ELF-1 (cell line): ENCODE measurements at regions not wholly inside any gene's neighbourhood (a gene's known extent, or its start where the extent isn't known, plus 50 kb on each side); places are given as distances from the start of the nearest gene placed in this dataset.
"Not testable (repeated sequence)": the region's sequence is repeated elsewhere in the genome, so short reads cannot be mapped to it uniquely, and the experiment has no call there.

ENCODE experiments used
- DNase-seq: peaks from one replicate; pipeline ENCODE4 v3.0.0-alpha.2; 2016; ENCODE audit warnings: low read depth, low spot score

DNA sequence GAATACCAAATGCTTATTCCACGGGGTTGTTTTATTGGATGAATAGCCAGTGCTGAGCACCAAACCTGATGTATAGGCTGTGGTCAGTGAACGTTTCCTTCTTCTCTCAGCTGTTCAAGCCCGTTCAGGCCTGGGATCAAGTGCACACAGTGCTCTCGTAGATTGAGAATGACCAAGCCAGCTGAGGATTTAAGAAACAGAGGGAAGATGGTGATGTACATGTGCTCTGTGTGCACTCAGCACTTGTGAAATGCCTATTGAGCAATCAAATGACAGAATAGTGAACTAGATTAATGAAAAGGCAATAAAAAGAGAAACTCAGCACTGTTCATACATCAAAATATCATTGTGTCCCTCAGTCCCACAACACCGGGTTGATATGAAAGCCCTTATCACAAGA, 302.5 kb downstream of the BMPER start:
- DNase-seq = no peak

- DNase-seq = no peak
Observed at GRCh38 chr7:34208878-34209621, 303.7 kb downstream of the BMPER start.

DNA sequence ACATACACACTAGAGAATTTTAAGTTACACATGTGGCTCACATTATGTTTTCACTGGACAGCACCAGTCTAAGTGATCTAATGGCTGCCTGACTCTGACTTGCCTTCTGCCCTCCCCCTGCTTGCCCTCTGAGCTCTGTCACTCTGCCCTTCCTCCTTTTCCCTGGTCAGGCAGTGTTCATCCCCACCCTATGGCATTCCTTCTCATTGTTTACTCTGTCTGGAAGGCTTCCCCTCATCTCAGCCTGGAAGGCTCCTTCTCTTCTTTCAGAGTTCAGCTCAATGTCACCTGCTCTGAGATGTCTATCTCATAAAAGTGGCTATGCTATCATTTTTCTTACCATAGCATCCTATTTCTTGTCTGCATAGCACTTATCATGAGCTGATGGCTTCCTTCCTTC, 305.7 kb downstream of the BMPER start:
- peak; percentile 31 for DNase-seq

DNA sequence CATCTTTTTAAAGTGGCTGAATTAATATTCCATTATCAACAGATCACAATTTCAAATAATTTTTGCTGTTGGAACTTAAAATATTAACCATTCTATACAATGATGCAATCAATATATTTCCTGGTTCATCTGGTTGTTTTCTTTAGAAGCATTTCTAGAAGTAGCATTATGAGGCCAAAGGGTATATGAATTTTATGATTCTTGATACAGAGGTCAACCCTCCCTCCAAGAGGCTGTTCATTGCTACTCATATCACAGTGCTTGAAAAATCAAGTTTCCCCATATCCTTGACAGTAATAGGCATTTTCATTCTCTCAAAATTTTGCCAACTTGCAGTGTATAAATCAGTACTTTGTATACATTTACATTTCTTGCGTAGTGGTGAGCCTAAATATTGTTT, 312.6 kb downstream of the BMPER start:
- no peak for DNase-seq

- DNase-seq = no peak
Observed at GRCh38 chr7:34219153-34219718, 313.9 kb downstream of the BMPER start.

DNA sequence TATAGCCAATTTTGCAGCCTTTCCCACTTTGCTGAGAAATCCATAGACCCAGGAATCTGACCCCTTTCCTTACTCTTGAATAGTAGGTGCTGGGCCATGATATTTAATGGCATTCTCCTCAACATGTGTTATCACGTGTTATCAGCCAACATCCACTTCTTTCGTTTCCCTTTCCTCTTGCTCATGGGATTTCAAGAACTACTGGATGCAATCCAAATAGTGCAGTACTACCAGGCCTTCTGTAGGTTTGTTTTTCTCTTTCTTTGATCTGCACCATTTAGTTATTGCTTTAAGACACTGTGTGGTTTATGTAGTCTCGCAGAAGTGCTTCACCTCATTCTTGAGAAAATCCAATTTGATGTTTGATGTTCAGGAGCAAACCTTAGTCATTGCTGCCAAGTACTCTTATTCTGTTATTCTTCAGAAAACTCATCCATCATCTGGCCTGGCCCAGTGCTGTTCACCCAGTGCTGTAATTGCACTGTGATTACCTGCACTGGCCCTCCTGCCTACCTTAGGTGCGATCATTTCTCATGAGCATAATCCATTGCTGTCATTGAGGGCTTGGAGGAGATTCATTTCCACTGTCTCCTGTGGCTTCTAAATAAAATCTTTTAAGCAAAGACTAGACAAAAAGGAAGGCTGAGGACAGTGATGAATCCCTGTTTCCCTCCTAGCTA, 315.3 kb downstream of the BMPER start:
- DNase-seq = no peak

DNA sequence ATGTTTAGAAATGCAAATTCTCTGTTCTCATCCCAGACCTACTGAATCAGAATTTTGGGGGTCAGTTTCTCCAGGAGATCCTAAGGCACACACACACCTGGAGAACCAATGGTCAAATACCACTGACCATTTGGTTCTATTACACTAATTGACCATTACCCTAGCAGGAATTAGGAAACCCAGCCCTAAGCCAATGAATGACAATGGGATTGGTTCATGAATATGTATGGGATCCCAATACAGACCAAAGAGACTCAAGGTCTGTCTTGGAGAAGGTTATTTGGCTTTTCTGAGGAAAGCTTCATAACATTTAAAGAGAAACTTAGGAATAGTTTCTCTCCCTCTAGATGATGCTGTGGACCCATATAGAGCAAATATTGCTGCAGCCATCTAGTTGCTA, 317.0 kb downstream of the BMPER start:
- DNase-seq = no peak

DNA sequence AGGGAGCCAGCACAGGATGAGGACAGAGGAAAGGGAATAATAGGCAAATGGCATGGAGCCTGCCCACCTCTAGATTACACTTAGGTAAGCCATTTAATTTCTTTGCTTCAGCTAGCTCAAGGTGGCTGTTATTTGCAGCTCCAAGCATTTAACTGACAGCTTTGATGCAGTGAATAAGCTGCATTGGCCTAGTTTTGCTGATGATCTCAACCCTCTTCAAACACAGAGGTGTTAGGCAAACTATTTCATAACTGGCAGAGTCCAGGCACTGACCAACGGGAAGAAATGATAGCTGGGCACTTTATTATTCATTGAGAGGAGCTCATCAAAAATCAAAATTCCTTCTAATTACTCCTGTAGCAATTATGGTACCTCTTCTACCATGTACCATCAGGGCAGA, 317.4 kb downstream of the BMPER start:
- no peak for DNase-seq

- DNase-seq = no peak
Observed at GRCh38 chr7:34224281-34224680, 318.9 kb downstream of the BMPER start.

DNA sequence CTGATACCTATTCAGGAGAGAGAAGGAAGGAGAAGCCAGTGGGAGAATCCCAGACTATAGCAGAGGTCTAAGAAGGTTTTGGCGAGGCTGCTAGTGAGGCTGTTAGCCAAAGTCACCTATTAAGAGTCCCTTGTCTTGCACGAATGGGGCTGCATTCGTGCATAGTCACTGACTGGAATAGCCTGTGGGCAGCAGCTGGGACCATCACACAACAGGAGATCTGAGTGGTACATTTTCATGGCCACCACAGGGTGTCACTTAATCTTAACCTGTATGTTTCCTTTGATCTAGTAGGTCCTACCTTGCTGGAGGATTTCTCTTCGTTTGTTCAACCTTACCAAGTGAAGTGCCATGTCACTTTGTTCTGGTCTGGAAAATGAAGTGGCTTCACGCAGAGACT, 319.9 kb downstream of the BMPER start:
- DNase-seq = peak; percentile 62

DNA sequence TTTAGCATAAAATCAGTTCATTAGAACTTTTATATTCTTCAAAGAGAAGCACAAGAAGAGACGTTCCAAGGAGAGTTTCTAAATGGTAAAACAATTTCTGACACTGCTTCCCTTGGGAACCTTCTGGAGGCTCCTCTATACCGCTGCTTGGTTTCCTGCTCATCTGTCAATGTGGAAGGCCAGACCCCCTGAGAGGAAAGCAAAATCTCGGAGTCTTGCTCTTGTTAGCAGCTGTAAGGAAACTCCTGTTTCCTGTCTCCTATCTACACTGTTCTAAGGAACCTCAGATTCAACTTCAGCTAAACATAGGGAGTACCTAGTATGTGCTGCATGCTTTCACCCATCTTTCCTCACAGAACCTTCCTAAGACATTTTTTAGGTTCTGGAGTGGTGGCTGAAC, 322.2 kb downstream of the BMPER start:
- DNase-seq = no peak

GRCh38 chr7:34235101-34235500, 329.8 kb downstream of the BMPER start:
- DNase-seq = not testable (repeated sequence)

GRCh38 chr7:34236057-34236456, 330.7 kb downstream of the BMPER start:
- DNase-seq = no peak

DNA sequence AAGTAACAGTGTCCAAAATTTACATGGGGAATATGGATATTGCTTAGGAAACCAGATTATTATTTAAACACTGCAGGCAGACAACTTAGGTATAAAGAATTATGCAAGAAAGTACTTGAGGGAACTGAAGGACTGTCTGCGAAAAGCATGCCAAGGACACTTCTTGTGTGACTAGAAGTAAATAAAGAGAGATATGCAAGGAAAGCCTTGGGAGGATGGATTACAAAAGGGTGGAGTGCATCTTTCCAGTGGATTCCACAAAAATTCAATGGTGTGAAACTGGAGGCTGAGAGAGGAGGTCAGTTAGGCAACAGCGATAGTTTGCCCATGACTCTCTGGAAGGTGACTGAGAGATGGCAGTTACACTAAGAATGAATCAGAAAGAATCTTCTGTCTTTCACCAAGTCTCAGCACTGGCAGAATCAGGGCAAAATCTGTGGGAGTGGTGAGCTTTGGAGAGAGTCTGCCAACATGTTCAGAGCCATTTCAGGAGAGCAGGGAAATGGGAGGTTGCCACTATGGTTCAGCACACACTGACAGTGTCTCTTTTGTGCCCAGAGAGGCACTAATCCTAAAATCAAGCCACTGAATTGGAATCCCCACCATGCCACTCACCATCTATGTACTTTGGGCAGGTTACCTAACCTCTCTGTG, 331.6 kb downstream of the BMPER start:
- DNase-seq = no peak

DNA sequence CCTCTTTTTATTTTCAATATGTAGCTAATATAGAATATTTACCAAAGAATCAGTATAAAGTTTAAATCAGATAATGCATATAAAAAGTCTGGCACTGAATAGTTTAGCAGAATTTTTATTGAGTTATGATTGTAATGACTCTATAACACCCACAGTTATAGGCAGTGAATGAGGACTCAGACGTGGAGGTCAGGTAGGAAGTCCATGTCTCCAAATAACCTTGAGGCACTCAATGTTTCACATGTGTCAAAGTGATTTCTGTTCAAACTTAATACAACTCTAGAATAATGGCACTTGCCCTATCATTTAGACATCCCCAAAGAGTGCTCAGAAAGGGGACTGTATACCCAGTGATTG, 332.1 kb downstream of the BMPER start:
- no peak for DNase-seq

- no peak for DNase-seq
Observed at GRCh38 chr7:34240417-34240816, 335.1 kb downstream of the BMPER start.

GRCh38 chr7:34242391-34242790, 337.1 kb downstream of the BMPER start:
- no peak for DNase-seq

DNA sequence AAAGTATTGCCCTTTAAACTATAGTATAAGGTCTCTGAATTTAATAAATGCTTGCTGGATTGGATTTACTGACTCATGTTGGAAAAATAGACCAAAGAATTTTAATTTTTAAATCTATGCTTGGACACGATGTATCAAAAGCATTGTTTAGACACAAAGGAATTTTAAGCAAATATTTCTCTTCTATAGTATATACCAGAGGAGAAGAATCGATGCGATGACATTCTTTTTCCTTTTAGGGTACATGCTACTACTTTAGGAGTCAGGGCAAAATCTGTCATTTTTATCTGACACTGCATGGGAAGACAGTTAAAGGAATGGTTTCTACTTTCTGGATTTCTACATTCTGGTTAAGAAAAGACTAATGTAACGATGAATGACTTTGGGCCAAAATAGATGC, 339.9 kb downstream of the BMPER start:
- DNase-seq = no peak

GRCh38 chr7:34247468-34247867, 342.1 kb downstream of the BMPER start:
- DNase-seq = no peak

- no peak for DNase-seq
Observed at GRCh38 chr7:34249192-34249591, 343.9 kb downstream of the BMPER start.

GRCh38 chr7:34260279-34260678, 354.9 kb downstream of the BMPER start:
- no peak for DNase-seq

DNA sequence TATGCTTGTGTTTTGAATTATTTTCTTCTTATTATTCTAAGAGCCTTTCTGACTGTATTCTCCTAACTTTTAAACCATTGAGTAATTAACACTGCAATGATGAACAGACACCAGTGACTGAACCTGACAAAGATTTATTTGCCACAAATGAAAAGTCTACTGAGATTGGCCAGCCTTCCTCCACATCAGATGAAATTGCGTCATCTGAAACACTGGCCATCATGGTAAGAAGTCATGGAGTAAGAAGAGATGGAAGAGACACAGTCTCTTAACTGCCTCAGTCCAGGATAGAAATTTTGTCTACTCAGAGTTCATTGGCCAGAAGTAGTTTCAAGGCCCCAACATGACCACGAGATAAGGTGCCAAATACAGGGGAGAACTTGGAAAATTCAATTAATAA, 357.8 kb downstream of the BMPER start:
- no peak for DNase-seq

DNA sequence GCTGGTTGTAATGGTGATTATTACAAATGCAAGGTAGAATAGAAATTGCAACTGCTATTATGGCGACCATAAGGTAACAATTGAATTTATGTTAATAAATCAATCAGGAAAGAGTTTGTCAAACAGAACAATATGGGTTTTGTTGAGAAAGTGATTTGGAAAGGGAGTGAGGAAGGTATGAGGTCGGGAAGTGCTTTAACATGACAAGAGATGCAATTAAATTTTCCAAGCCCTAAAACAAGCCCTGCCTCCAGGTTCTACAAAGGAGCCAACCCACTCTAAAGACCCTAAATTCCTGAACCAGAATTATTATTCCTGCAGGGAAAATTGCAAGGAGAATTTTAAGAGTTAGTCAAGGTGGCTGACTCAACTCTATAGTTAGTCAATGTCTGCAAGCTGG, 363.7 kb downstream of the BMPER start:
- DNase-seq = no peak
